SU-DHL-6 (cell line): ENCODE measurements at regions not wholly inside any gene's neighbourhood (a gene's known extent, or its start where the extent isn't known, plus 50 kb on each side); places are given as distances from the start of the nearest gene placed in this dataset.

ENCODE experiments used
- H2AFZ ChIP-seq: fragments of 200-600 bp; sonication (generic); 2 replicates; pipeline ENCODE4 v1.6.1; 2014; ENCODE audit warnings: low read depth, mild to moderate bottlenecking, moderate library complexity, mixed read lengths, antibody characterized with exemption, low read length; ENCODE audit not compliant: severe bottlenecking
- H3F3A ChIP-seq: fragments of 200-600 bp; shearing (Covaris generic); 2 replicates; pipeline ENCODE4 v1.6.0; 2016; ENCODE audit warnings: antibody characterized with exemption, mild to moderate bottlenecking; ENCODE audit not compliant: insufficient read depth
- H3K27ac ChIP-seq: fragments of 200-600 bp; sonication (generic); 2 replicates; pipeline ENCODE4 v1.5.1; 2016; ENCODE audit warnings: low read depth, mild to moderate bottlenecking, low read length, moderate library complexity, mixed read lengths
- H3K27me3 ChIP-seq: fragments of 200-600 bp; sonication (generic), shearing (Covaris generic); 2 replicates; pipeline ENCODE4 v1.6.0; 2014; ENCODE audit warnings: mild to moderate bottlenecking, low read length
- H3K36me3 ChIP-seq: fragments of 200-600 bp; sonication (generic); 2 replicates; pipeline ENCODE4 v1.6.1; 2014; ENCODE audit warnings: mild to moderate bottlenecking, low read length, mixed read lengths
- H3K4me2 ChIP-seq: fragments of 300-600, 200-600 bp; shearing (Covaris generic), sonication (generic); 2 replicates; pipeline ENCODE4 v1.6.0; 2014; ENCODE audit warnings: low read length, low read depth, mild to moderate bottlenecking; ENCODE audit not compliant: poor library complexity, severe bottlenecking
- H3K4me3 ChIP-seq: fragments of 200-600 bp; sonication (generic); 2 replicates; pipeline ENCODE4 v1.5.1; 2014; ENCODE audit warnings: antibody characterized with exemption, low read length, mild to moderate bottlenecking, mixed read lengths; ENCODE audit not compliant: insufficient read depth, poor library complexity, severe bottlenecking
- H3K79me2 ChIP-seq: fragments of 200-600 bp; sonication (generic); 2 replicates; pipeline ENCODE4 v1.6.1; 2014; ENCODE audit warnings: mild to moderate bottlenecking, low read length, moderate library complexity; ENCODE audit not compliant: insufficient read depth
- H3K9ac ChIP-seq: fragments of 200-600 bp; sonication (generic); 2 replicates; pipeline ENCODE4 v1.7.0; 2014; ENCODE audit warnings: mild to moderate bottlenecking, low read length
- H3K9me2 ChIP-seq: fragments of 200-600 bp; sonication (generic); replicated peaks from 2 replicates; pipeline ENCODE4 v1.6.1; 2014; ENCODE audit warnings: low read length; ENCODE audit not compliant: insufficient read depth
- H3K9me3 ChIP-seq: fragments of 200-600 bp; sonication (generic); 2 replicates; pipeline ENCODE4 v1.6.1; 2014; ENCODE audit warnings: low read length, mixed read lengths; ENCODE audit not compliant: insufficient read depth
- H4K20me1 ChIP-seq: fragments of 200-600 bp; sonication (generic); 2 replicates; pipeline ENCODE4 v1.6.1; 2014; ENCODE audit warnings: low read depth, mild to moderate bottlenecking, antibody characterized with exemption, low read length, moderate library complexity, mixed read lengths
- CTCF ChIP-seq: fragments of 200-600 bp; sonication (generic); IDR thresholded peaks from one replicate; pipeline ENCODE4 v1.5.1; 2017; ENCODE audit warnings: antibody characterized with exemption, mild to moderate bottlenecking, low read length, moderate library complexity; ENCODE audit not compliant: insufficient read depth, poor library complexity, severe bottlenecking
- EZH2phosphoT487 ChIP-seq: fragments of 200-600 bp; sonication (generic), shearing (Covaris generic); conservative IDR thresholded peaks from 2 replicates; pipeline ENCODE4 v1.6.1; 2018; ENCODE audit warnings: mild to moderate bottlenecking, antibody characterized with exemption, low read length, moderate library complexity, mixed read lengths

- no peak overlapping the region for H3K27ac ChIP-seq
- TF ChIP-seq EZH2phosphoT487: no peak
- TF ChIP-seq CTCF: no peak
- no peaks in the 10 kb centered on the region for H3K27me3 ChIP-seq
- no peaks in the 10 kb centered on the region for H3K9me2 ChIP-seq
- H3K9ac ChIP-seq: no peak overlapping the region
- no peaks in the 10 kb centered on the region for H3F3A ChIP-seq
- H4K20me1 ChIP-seq: no peaks in the 10 kb centered on the region
- H3K9me3 ChIP-seq: no peaks in the 10 kb centered on the region
- no peaks in the 10 kb centered on the region for H3K79me2 ChIP-seq
- no peak overlapping the region for H3K4me3 ChIP-seq
- H2AFZ ChIP-seq: no peak overlapping the region
- no peaks in the 10 kb centered on the region for H3K36me3 ChIP-seq
- H3K4me2 ChIP-seq: no peak overlapping the region
These were observed 296.7 kb downstream of the SAMD5 start for GRCh38 chr6:147805155-147805554.

GRCh38 chr6:147806697-147807096 lies 298.2 kb downstream of the SAMD5 start:
- H3K27me3 ChIP-seq: no peaks in the 10 kb centered on the region
- H4K20me1 ChIP-seq: no peaks in the 10 kb centered on the region
- no peaks in the 10 kb centered on the region for H3K36me3 ChIP-seq
- no peaks in the 10 kb centered on the region for H3K9me2 ChIP-seq
- H3K4me3 ChIP-seq: no peak overlapping the region
- H3K27ac ChIP-seq: no peak overlapping the region
- no peak overlapping the region for H3K9ac ChIP-seq
- H3K79me2 ChIP-seq: no peaks in the 10 kb centered on the region
- H3F3A ChIP-seq: no peaks in the 10 kb centered on the region
- no peak for TF ChIP-seq EZH2phosphoT487
- no peak for TF ChIP-seq CTCF
- H3K4me2 ChIP-seq: no peak overlapping the region
- no peak overlapping the region for H2AFZ ChIP-seq
- no peaks in the 10 kb centered on the region for H3K9me3 ChIP-seq

DNA sequence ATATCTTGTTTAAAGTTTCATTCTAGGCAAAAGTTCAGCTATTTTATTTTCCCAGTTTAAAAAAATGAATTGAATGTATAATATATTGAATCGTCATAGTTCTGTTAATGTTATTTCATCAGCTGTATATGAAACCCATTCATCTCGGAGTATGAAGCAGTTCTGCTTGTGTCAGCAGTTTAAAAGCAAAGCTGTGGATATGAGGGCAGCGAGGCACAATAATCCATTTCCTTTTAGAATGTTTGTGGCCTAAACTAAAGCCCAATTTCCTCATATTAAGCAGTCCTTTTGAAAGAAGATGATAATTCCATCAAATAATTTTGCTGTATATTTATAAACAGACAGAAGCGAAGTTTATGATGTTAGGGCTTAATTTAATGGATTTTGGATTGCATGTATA lies 300.1 kb downstream of the SAMD5 start:
- Histone ChIP-seq H2AFZ (no peak overlapping the region), H3F3A (no peaks in the 10 kb centered on the region), H3K27me3 (no peaks in the 10 kb centered on the region)

More for the DNA sequence above, 300.1 kb downstream of the SAMD5 start:
- no peaks in the 10 kb centered on the region for H3K9me3 ChIP-seq
- no peaks in the 10 kb centered on the region for H3K9me2 ChIP-seq
- H3K4me3 ChIP-seq: no peak overlapping the region
- H3K9ac ChIP-seq: no peak overlapping the region
- no peak for TF ChIP-seq EZH2phosphoT487
- no peak for TF ChIP-seq CTCF
- H3K79me2 ChIP-seq: no peaks in the 10 kb centered on the region
- no peaks in the 10 kb centered on the region for H4K20me1 ChIP-seq
- H3K36me3 ChIP-seq: no peaks in the 10 kb centered on the region
- H3K4me2 ChIP-seq: no peak overlapping the region
- H3K27ac ChIP-seq: no peak overlapping the region
